ENCODE measurements at regions not wholly inside any gene's neighbourhood (a gene's known extent, or its start where the extent isn't known, plus 50 kb on each side); places are given as distances from the start of the nearest gene placed in this dataset.

DNA sequence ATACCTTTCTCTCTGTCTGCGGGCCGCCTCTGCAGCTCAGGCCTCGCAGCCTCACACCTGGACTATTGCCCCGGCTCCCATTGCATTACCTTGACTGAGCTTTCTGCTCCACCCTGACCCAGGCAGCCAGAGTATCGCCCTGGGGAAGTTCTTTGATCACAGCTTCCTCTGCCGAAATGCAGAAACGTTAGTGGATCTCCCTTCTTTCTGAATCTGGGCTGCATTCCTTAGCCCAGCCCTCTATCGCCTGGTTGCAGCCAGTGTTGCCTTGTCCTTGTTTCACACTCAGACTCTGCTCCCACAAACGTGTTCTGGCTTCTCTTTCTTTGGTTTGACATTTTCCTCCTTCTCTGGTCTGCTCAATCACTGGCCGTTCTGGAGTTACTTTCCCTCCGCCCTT, 195.7 kb downstream of the ADAMTS15 start:
- Mint-ChIP-seq H3K4me1 (peaks cover 9 to 11% of the 10 kb centered on the region in 2 experiments), H3K9me3 (no peaks in the 10 kb centered on the region), H3K4me3 (no peak overlapping the region), H3K36me3 (ENCODE audit: insufficient read depth in 1 of 3, low read depth in 3 of 3) (no peaks in the 10 kb centered on the region), H3K27ac (no peak overlapping the region), H3K27me3 (ENCODE audit: low read depth) (peaks cover 4% of the 10 kb centered on the region)
- no peak overlapping the region for H3K23ac ChIP-seq (ENCODE audit: insufficient read length, low read depth, low read length)
- no peak overlapping the region for H3T11ph ChIP-seq (ENCODE audit: low read length)
- no peak overlapping the region for H3K9ac ChIP-seq (ENCODE audit: extremely low read depth, insufficient read length, low read length)
- no peak overlapping the region for H2BK15ac ChIP-seq (ENCODE audit: low read depth, low read length)
- H3K79me2 ChIP-seq (ENCODE audit: insufficient read depth, low read length) = no peaks in the 10 kb centered on the region
- no peak overlapping the region for H4K5ac ChIP-seq (ENCODE audit: insufficient read length, low read depth, low read length)
- no peaks in the 10 kb centered on the region for H3K27me3 ChIP-seq (ENCODE audit: insufficient read depth, low read length)
- TF ChIP-seq, protein P1, sequence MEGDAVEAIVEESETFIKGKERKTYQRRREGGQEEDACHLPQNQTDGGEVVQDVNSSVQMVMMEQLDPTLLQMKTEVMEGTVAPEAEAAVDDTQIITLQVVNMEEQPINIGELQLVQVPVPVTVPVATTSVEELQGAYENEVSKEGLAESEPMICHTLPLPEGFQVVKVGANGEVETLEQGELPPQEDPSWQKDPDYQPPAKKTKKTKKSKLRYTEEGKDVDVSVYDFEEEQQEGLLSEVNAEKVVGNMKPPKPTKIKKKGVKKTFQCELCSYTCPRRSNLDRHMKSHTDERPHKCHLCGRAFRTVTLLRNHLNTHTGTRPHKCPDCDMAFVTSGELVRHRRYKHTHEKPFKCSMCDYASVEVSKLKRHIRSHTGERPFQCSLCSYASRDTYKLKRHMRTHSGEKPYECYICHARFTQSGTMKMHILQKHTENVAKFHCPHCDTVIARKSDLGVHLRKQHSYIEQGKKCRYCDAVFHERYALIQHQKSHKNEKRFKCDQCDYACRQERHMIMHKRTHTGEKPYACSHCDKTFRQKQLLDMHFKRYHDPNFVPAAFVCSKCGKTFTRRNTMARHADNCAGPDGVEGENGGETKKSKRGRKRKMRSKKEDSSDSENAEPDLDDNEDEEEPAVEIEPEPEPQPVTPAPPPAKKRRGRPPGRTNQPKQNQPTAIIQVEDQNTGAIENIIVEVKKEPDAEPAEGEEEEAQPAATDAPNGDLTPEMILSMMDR (conservative IDR thresholded peaks at IDR 0.05) = no peak
- no peak overlapping the region for H2BK120ac ChIP-seq (ENCODE audit: low read depth, low read length, poor library complexity, severe bottlenecking)
- no peak overlapping the region for H4K91ac ChIP-seq (ENCODE audit: insufficient read length, low read depth, low read length)
- H3K23me2 ChIP-seq (ENCODE audit: insufficient read length, low read depth, low read length, poor library complexity, severe bottlenecking) = no peaks in the 10 kb centered on the region
- no peak overlapping the region for H3K18ac ChIP-seq (ENCODE audit: insufficient read length, low read depth, low read length)
- H2BK12ac ChIP-seq (ENCODE audit: insufficient read length, low read depth, low read length) = no peak overlapping the region
- H4K20me1 ChIP-seq (ENCODE audit: control insufficient read depth, insufficient read depth, insufficient read length) = no peaks in the 10 kb centered on the region
- no peaks in the 10 kb centered on the region for H3K9me3 ChIP-seq (ENCODE audit: control insufficient read depth, low read depth, low read length)
- peak; percentile 80 for DNase-seq
- H3K56ac ChIP-seq (ENCODE audit: insufficient read length, low read depth, low read length) = no peak overlapping the region
- no peak overlapping the region for H3K4ac ChIP-seq (ENCODE audit: low read depth, low read length)
- no peak overlapping the region for H2BK5ac ChIP-seq (ENCODE audit: insufficient read length, low read length)
- no peak overlapping the region for H3K27ac ChIP-seq (ENCODE audit: insufficient read length, low read depth, low read length)
- no peak overlapping the region for H2AFZ ChIP-seq (ENCODE audit: low read length)
- H3K79me1 ChIP-seq (ENCODE audit: insufficient read depth, low read depth, low read length, poor library complexity, severe bottlenecking) = no peaks in the 10 kb centered on the region
- no peak overlapping the region for H3K14ac ChIP-seq (ENCODE audit: insufficient read depth, low read length)
- H3K4me2 ChIP-seq (ENCODE audit: insufficient read depth, insufficient read length, low read length) = no peak overlapping the region
- no peak overlapping the region for H2BK20ac ChIP-seq (ENCODE audit: low read depth, low read length, poor library complexity, severe bottlenecking)
- no peak overlapping the region for H2AK5ac ChIP-seq (ENCODE audit: insufficient read length, low read length)
- no CpG with 5 or more reads among the region's 11 CpGs for WGBS (ENCODE audit: extremely low coverage, insufficient read length, low lambda C conversion rate)
- H4K8ac ChIP-seq (replicated peaks; ENCODE audit: insufficient read length, low read depth, low read length) = no peak overlapping the region
- no peaks in the 10 kb centered on the region for H3K4me1 ChIP-seq (ENCODE audit: insufficient read depth, low read length)

All from H9 (cell line).